Neural crest cell (in vitro differentiated cells): ENCODE measurements at regions not wholly inside any gene's neighbourhood (a gene's known extent, or its start where the extent isn't known, plus 50 kb on each side); places are given as distances from the start of the nearest gene placed in this dataset.
A peak's percentile ranks its signal among the peaks of the same experiment; 100 is the strongest.

Source experiments
- DNase-seq: peaks from one replicate; pipeline ENCODE4 v3.0.0; 2021; ENCODE audit warnings: low read depth, mixed read lengths, low spot score
- H3K27ac Mint-ChIP-seq: one replicate; pipeline ENCODE4 v1.8.0; 2021; ENCODE audit warnings: mild to moderate bottlenecking, mixed read lengths; ENCODE audit not compliant: unreplicated experiment
- H3K27me3 Mint-ChIP-seq: 2 replicates; pipeline ENCODE4 v1.8.0; 2021; ENCODE audit warnings: low read depth, mild to moderate bottlenecking, mixed read lengths
- H3K36me3 Mint-ChIP-seq: 2 replicates; pipeline ENCODE4 v1.8.0; 2021; ENCODE audit warnings: low read depth, mild to moderate bottlenecking, mixed read lengths
- H3K4me1 Mint-ChIP-seq: 2 replicates; pipeline ENCODE4 v1.8.0; 2021; ENCODE audit warnings: mixed read lengths
- H3K4me3 Mint-ChIP-seq: one replicate; pipeline ENCODE4 v1.8.0; 2021; ENCODE audit warnings: mild to moderate bottlenecking, mixed read lengths
- H3K9me3 Mint-ChIP-seq: 2 replicates; pipeline ENCODE4 v1.8.0; 2021; ENCODE audit warnings: mixed read lengths
- TF ChIP-seq, protein P1 (sequence below): fragments of 200-600 bp; sonication (generic); conservative IDR thresholded peaks from 2 replicates; pipeline ENCODE4 v1.5.0; 2021; ENCODE audit warnings: antibody characterized with exemption, mild to moderate bottlenecking

DNA sequence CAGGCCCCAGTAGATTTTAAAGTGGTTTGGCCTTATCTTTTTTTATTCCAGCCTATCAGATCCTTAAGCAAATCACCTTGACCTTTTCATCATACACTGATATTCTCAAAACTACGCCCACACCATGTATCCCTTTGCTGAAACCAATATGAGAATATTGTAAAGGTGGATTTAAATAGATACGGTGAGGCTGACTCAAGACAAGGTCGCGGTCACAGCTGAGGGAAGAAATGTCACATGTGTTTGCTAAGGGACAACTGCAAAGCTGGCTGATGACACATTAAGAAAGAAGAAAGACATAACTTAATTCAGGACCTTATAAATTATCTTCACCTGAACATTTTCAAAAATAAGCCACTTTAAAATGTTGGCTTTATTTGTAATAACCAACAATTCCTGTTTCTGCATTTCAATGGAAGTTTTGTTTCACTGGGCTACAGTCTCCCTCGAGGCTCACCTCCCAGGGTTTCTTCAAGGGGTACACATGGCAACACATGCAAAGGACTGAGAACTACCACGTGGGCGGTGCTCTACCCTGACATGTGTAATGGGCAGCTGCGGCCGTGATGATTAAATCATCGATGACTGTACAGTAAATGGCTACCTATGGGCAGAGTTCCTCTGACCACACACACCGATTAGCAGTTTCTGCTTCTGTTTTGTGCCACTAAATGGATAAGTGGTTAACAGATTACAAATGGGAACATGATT is 189.5 kb downstream of the SIPA1L2 start:
- TF ChIP-seq, protein P1, sequence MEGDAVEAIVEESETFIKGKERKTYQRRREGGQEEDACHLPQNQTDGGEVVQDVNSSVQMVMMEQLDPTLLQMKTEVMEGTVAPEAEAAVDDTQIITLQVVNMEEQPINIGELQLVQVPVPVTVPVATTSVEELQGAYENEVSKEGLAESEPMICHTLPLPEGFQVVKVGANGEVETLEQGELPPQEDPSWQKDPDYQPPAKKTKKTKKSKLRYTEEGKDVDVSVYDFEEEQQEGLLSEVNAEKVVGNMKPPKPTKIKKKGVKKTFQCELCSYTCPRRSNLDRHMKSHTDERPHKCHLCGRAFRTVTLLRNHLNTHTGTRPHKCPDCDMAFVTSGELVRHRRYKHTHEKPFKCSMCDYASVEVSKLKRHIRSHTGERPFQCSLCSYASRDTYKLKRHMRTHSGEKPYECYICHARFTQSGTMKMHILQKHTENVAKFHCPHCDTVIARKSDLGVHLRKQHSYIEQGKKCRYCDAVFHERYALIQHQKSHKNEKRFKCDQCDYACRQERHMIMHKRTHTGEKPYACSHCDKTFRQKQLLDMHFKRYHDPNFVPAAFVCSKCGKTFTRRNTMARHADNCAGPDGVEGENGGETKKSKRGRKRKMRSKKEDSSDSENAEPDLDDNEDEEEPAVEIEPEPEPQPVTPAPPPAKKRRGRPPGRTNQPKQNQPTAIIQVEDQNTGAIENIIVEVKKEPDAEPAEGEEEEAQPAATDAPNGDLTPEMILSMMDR = no peak
- no peak for DNase-seq
- H3K36me3 Mint-ChIP-seq = peaks cover 41% of the 10 kb centered on the region
- no peaks in the 10 kb centered on the region for H3K27me3 Mint-ChIP-seq
- H3K4me1 Mint-ChIP-seq = peaks cover 40% of the 10 kb centered on the region
- H3K27ac Mint-ChIP-seq = no peak overlapping the region
- H3K4me3 Mint-ChIP-seq = no peak overlapping the region
- H3K9me3 Mint-ChIP-seq = no peaks in the 10 kb centered on the region

DNA sequence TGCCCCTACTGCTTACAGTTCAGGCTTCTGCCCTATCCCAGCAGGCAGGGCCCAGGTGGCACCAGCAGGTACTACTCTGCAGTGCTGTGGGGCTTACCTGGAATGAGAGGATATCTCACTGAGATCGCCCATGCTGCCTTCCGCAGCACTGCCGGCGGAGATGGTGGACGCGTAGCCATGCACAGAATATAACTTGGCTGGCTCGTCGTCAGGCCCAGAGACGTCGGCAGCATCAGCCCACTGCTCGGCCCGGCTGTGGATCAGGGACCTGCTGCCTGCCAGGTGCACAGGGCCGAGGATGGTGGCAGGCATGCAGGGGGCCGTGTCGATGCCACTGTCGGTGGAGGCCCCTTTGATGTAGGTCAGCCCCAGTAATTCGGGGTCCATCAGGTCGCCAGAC is 190.9 kb downstream of the SIPA1L2 start:
- no peak for DNase-seq
- Mint-ChIP-seq H3K9me3 (no peaks in the 10 kb centered on the region), H3K4me1 (peaks cover 40% of the 10 kb centered on the region), H3K36me3 (peaks cover 44% of the 10 kb centered on the region), H3K4me3 (no peak overlapping the region), H3K27me3 (no peaks in the 10 kb centered on the region), H3K27ac (no peak overlapping the region)
- TF ChIP-seq, protein P1 = no peak

DNA sequence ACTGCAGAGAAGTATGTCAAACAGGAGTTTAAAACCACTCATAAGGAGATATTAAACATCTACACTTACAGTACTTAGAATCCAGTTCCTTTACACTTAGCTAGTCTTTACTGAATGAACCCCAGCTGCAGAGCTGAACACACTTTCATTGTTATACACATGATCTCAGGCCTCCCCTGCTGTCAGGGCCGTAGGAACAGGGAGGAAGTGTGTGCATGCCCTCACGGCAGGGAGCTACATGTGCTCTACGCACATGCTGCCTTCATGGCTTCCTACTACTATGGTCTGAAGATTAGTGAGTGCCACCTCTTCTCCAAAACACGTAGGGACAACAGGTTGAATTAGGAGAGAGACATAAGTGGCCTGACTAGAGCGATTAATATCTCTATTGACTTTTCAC is 191.5 kb downstream of the SIPA1L2 start:
- H3K27ac Mint-ChIP-seq = peak overlapping the region; percentile 90
- H3K27me3 Mint-ChIP-seq = no peaks in the 10 kb centered on the region
- H3K36me3 Mint-ChIP-seq = peaks cover 41% of the 10 kb centered on the region
- no peak for DNase-seq
- H3K9me3 Mint-ChIP-seq = no peaks in the 10 kb centered on the region
- TF ChIP-seq, protein P1 = no peak
- peaks cover 40% of the 10 kb centered on the region for H3K4me1 Mint-ChIP-seq
- H3K4me3 Mint-ChIP-seq = no peak overlapping the region

DNA sequence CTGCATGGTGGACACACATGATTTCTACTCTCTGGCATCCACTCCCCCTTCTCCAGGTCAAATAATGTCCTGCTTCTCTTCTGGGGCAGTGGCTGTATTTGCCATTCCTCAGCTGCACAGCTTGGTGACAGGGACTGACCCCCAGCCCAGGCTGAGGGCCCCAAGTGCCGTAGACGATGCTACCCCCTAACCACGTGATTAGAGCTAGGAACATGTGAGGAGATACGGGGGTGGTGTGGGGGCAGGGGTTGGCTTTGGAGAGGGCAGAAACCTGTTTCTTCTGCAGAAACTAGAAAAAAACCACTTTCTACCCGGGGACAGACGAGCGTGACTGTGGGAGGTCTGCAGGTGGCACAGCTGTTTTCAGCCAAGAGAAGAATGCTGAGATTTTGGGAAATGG is 192.4 kb downstream of the SIPA1L2 start:
- Mint-ChIP-seq H3K4me1 (peaks cover 40% of the 10 kb centered on the region), H3K4me3 (no peak overlapping the region), H3K27me3 (no peaks in the 10 kb centered on the region), H3K9me3 (no peaks in the 10 kb centered on the region), H3K36me3 (peaks cover 41% of the 10 kb centered on the region), H3K27ac (peak overlapping the region; percentile 90)
- DNase-seq = no peak
- TF ChIP-seq, protein P1 = no peak

DNA sequence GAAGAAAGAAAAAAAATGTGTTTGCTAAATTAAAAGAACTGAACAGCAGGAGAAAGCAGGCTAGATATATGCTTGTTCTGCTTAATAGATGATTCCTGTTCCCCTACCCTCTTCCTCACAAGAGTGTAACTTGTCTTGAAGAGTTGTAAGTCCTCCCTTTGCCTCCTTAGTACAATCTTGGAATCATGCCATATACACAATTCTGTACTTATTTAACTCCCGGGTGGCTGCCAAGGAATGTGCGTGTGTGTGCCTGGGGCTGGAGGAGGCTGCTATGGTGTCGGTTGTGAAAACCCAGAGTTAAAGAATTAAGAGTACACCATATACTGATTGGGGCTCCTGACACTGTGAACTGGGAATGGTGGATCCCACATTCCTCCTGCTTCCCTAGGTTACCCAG is 194.2 kb downstream of the SIPA1L2 start:
- TF ChIP-seq, protein P1 = no peak
- H3K4me3 Mint-ChIP-seq = no peak overlapping the region
- no peaks in the 10 kb centered on the region for H3K27me3 Mint-ChIP-seq
- no peaks in the 10 kb centered on the region for H3K9me3 Mint-ChIP-seq
- no peak overlapping the region for H3K27ac Mint-ChIP-seq
- DNase-seq = no peak
- H3K4me1 Mint-ChIP-seq = peaks cover 40% of the 10 kb centered on the region
- H3K36me3 Mint-ChIP-seq = peaks cover 35% of the 10 kb centered on the region
